ENCODE measurements at regions not wholly inside any gene's neighbourhood (a gene's known extent, or its start where the extent isn't known, plus 50 kb on each side); places are given as distances from the start of the nearest gene placed in this dataset.

DNA sequence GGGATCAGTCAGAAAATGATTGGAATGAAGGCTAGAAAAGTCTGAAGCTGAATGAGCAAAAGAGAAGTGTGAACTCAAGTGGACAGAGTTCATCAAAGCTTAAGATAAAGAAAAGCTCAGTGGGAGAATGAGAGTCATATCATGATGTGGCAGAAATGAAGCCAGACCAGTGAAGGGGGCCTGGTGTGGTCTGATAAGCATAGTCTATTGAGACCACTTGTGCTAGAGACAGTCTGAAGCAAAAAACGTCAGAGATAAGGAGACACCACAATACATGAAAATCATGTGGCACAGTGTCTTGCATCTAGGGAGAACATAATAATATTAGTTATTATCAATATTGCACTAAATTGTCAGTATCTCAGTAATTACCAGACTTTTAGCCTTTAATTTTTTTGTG is 601.5 kb downstream of the UTRN start:
- no peak overlapping the region for H3K4me3 ChIP-seq
- DNase-seq (ENCODE audit: low spot score), result no peak
- TF ChIP-seq, protein P1, sequence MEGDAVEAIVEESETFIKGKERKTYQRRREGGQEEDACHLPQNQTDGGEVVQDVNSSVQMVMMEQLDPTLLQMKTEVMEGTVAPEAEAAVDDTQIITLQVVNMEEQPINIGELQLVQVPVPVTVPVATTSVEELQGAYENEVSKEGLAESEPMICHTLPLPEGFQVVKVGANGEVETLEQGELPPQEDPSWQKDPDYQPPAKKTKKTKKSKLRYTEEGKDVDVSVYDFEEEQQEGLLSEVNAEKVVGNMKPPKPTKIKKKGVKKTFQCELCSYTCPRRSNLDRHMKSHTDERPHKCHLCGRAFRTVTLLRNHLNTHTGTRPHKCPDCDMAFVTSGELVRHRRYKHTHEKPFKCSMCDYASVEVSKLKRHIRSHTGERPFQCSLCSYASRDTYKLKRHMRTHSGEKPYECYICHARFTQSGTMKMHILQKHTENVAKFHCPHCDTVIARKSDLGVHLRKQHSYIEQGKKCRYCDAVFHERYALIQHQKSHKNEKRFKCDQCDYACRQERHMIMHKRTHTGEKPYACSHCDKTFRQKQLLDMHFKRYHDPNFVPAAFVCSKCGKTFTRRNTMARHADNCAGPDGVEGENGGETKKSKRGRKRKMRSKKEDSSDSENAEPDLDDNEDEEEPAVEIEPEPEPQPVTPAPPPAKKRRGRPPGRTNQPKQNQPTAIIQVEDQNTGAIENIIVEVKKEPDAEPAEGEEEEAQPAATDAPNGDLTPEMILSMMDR (IDR thresholded peaks at IDR 0.05), result no peak

DNA sequence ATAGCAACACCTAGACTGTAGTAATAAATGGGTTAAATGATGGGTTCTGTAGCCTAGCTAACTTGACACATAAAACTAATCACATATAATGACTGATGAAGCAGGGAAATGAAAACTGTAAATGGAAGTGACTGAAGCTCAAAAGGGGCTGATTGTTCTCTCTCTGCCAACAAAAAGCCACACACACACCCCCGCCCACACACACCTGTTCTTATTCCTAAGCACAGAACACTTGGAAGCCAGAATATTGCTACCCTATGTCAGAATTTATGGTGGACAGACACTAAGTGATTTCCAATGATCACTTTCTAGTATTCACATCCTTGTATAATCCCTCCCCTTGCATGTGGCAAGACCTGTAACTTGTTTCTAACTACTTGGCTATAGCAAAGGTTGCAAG is 603.5 kb downstream of the UTRN start:
- TF ChIP-seq, protein P1 (IDR thresholded peaks at IDR 0.05), result no peak
- Histone ChIP-seq H3K4me3 (no peak overlapping the region), H3K4me1 (no peaks in the 10 kb centered on the region), H3K27me3 (no peaks in the 10 kb centered on the region), H3K9me3 (no peaks in the 10 kb centered on the region), H3K27ac (no peak overlapping the region), H3K36me3 (no peaks in the 10 kb centered on the region)
- DNase-seq (ENCODE audit: low spot score), result no peak

More for the DNA sequence above, 601.5 kb downstream of the UTRN start:
- Histone ChIP-seq H3K4me1 (no peaks in the 10 kb centered on the region), H3K36me3 (no peaks in the 10 kb centered on the region), H3K27me3 (no peaks in the 10 kb centered on the region), H3K9me3 (no peaks in the 10 kb centered on the region), H3K27ac (no peak overlapping the region)

DNA sequence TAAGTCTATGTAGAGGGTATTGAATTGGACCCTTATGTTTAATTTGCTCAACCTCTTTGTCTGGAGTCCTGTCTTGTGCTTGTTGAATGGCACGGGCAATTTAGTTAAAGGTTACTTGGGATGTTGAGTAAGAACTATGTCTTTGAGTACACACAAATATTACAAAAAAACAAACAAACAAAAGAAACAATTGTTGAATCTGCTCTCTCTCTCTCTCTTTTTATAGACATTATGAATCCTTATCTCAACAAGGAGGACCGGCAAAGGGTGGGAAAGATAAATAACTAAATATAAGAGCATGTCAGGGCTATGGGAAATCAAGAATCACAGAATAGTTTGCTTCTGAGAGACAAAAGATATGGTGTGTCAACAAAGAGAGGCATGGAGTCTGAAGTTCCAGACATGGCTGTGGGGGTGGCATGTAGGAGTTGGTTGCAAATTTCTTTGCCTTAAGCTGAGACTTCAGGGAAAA is 608.6 kb downstream of the UTRN start:
- H3K4me3 ChIP-seq, result no peak overlapping the region
- H3K4me1 ChIP-seq, result no peaks in the 10 kb centered on the region
- DNase-seq (ENCODE audit: low spot score), result no peak
- no peaks in the 10 kb centered on the region for H3K9me3 ChIP-seq
- no peaks in the 10 kb centered on the region for H3K27me3 ChIP-seq
- H3K36me3 ChIP-seq, result no peaks in the 10 kb centered on the region
- no peak overlapping the region for H3K27ac ChIP-seq
- TF ChIP-seq, protein P1 (IDR thresholded peaks at IDR 0.05), result no peak

DNA sequence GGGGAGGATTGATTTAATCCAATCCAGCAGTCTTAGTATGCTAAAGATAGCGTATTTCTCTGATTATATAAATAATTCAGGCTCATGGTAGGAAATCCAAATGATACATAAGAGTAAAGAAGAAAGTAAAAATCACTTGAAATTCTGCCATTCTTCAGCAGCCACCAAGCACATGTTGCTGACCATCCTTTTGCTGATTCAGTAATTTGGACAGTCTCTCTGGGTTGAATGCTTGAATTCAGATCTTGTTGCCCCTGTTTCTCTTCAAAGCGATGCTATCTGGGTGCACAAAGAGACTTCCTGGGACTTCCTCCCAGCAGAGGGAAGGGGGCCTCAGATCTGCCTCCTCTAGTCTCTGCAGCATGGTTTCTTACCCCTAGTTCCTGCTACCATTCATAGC is 609.1 kb downstream of the UTRN start:
- Histone ChIP-seq H3K27ac (no peak overlapping the region), H3K4me1 (no peaks in the 10 kb centered on the region), H3K4me3 (no peak overlapping the region), H3K9me3 (no peaks in the 10 kb centered on the region), H3K27me3 (no peaks in the 10 kb centered on the region), H3K36me3 (no peaks in the 10 kb centered on the region)
- TF ChIP-seq, protein P1 (IDR thresholded peaks at IDR 0.05), result no peak
- DNase-seq (ENCODE audit: low spot score), result no peak

DNA sequence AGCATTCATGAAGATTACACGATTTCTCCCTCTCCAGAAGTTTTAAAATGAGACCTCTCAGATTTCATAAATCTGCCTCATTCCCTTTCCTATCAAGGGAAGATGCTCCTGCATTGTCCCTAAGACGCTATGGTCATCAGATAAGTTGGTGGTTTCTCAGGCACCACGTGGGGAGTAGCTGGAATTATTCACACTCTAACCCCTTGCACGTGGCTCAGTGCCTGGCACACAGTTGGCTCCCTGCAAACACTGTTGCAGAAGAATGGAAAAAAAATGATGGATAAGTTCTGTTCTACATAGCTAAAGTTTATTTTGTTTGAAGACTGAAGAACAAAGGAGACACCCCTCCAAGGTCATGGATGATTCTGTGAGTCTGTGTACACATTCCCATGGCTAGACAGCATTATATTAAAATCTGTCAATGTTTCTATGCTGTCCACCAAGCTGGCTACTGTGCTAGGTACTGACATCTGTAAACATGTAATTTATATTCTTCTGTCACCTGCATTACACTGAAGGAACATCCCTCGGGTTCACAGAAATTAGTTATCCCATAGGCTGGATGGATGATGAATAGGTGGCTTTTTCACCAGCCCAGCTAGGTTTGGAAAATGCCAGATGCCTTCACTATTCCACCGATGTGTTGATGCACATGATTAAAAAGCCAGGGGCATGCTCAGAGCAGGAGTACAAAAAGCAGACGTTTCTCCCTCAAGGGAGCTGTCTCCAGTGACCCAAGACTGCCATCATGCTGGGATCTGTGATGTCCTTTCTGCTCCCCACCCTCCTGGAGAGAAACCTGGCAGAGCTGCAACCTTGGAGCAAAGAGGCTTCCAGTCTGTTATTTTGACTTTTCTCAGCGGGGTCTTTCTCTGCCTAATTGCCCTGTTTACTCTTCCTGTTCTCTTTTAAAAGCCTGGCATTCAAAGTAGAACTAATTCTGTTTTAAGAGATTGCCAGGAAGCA is 610.5 kb downstream of the UTRN start:
- H3K27ac ChIP-seq, result no peak overlapping the region
- H3K4me1 ChIP-seq, result no peaks in the 10 kb centered on the region
- no peaks in the 10 kb centered on the region for H3K9me3 ChIP-seq
- H3K36me3 ChIP-seq, result no peaks in the 10 kb centered on the region
- TF ChIP-seq, protein P1 (IDR thresholded peaks at IDR 0.05), result no peak
- no peak for DNase-seq (ENCODE audit: low spot score)
- no peaks in the 10 kb centered on the region for H3K27me3 ChIP-seq
- no peak overlapping the region for H3K4me3 ChIP-seq
